C4-2B (cell line): ENCODE measurements at regions not wholly inside any gene's neighbourhood (a gene's known extent, or its start where the extent isn't known, plus 50 kb on each side); places are given as distances from the start of the nearest gene placed in this dataset.

Experiments used
- CTCF ChIP-seq: fragments of 450-650 bp; conservative IDR thresholded peaks from 2 replicates; pipeline ENCODE4 v1.5.1; 2017; ENCODE audit warnings: mild to moderate bottlenecking
- ZFX ChIP-seq: fragments of 450-650 bp; IDR thresholded peaks from 2 replicates; pipeline ENCODE4 v1.6.1; 2017

- TF ChIP-seq CTCF (no peak), ZFX (no peak)
These were observed 930.2 kb downstream of the C4orf33 start for GRCh38 chr4:130026185-130026584.
